HFFc6 (cell line): ENCODE measurements at regions not wholly inside any gene's neighbourhood (a gene's known extent, or its start where the extent isn't known, plus 50 kb on each side); places are given as distances from the start of the nearest gene placed in this dataset.

Source experiments
- DNase-seq: peaks from one replicate; pipeline ENCODE4 v3.0.0-alpha.2; 2018
- H3K27ac Mint-ChIP-seq: 2 replicates; pipeline ENCODE4 v1.8.0; 2020; ENCODE audit warnings: mild to moderate bottlenecking, mixed read lengths
- H3K27me3 Mint-ChIP-seq: 2 replicates; pipeline ENCODE4 v1.8.0; 2021; ENCODE audit warnings: mild to moderate bottlenecking, moderate library complexity, mixed read lengths; ENCODE audit not compliant: insufficient read depth
- H3K36me3 Mint-ChIP-seq: 2 replicates; pipeline ENCODE4 v1.8.0; 2021; ENCODE audit warnings: low read depth, mixed read lengths
- H3K4me1 Mint-ChIP-seq: 2 replicates; pipeline ENCODE4 v1.8.0; 2020; ENCODE audit warnings: low read depth, mixed read lengths
- H3K4me3 Mint-ChIP-seq: 2 replicates; pipeline ENCODE4 v1.8.0; 2020; ENCODE audit warnings: mild to moderate bottlenecking, moderate library complexity, mixed read lengths
- H3K9me3 Mint-ChIP-seq: 2 replicates; pipeline ENCODE4 v1.8.0; 2020; ENCODE audit warnings: mild to moderate bottlenecking, mixed read lengths
- TF ChIP-seq, protein P1 (sequence below): fragments of 200-600 bp; sonication (generic); IDR thresholded peaks from 2 replicates; pipeline ENCODE4 v1.5.0; 2021; ENCODE audit warnings: antibody characterized with exemption, mild to moderate bottlenecking

DNA sequence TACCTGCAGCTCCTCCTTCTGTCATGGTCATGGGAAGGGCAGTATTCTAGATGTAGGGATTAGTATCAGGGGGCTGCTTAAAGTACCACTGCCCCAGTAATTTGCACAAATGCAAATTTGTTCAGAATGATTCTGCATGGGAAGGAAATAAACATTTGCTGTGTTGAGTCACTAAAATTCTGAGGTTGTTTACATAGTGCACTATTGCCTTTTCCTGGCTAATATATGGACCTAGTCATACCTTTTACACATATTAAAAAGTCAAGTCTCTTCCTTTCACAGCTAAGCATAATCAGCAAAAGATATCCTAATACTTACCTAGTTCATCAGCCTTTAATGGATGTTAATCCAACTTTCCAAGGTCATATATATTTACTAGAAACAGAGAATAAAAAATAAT lies 746.4 kb upstream of the NR2F2 start:
- TF ChIP-seq, protein P1, sequence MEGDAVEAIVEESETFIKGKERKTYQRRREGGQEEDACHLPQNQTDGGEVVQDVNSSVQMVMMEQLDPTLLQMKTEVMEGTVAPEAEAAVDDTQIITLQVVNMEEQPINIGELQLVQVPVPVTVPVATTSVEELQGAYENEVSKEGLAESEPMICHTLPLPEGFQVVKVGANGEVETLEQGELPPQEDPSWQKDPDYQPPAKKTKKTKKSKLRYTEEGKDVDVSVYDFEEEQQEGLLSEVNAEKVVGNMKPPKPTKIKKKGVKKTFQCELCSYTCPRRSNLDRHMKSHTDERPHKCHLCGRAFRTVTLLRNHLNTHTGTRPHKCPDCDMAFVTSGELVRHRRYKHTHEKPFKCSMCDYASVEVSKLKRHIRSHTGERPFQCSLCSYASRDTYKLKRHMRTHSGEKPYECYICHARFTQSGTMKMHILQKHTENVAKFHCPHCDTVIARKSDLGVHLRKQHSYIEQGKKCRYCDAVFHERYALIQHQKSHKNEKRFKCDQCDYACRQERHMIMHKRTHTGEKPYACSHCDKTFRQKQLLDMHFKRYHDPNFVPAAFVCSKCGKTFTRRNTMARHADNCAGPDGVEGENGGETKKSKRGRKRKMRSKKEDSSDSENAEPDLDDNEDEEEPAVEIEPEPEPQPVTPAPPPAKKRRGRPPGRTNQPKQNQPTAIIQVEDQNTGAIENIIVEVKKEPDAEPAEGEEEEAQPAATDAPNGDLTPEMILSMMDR, result no peak
- H3K27me3 Mint-ChIP-seq, result no peaks in the 10 kb centered on the region
- no peaks in the 10 kb centered on the region for H3K36me3 Mint-ChIP-seq
- H3K27ac Mint-ChIP-seq, result no peak overlapping the region
- no peak overlapping the region for H3K4me3 Mint-ChIP-seq
- 0 out of 2 replicates have a peak, but pooled peaks cover 4% of the 10 kb centered on the region for H3K4me1 Mint-ChIP-seq
- no peak for DNase-seq
- H3K9me3 Mint-ChIP-seq, result no peaks in the 10 kb centered on the region

DNA sequence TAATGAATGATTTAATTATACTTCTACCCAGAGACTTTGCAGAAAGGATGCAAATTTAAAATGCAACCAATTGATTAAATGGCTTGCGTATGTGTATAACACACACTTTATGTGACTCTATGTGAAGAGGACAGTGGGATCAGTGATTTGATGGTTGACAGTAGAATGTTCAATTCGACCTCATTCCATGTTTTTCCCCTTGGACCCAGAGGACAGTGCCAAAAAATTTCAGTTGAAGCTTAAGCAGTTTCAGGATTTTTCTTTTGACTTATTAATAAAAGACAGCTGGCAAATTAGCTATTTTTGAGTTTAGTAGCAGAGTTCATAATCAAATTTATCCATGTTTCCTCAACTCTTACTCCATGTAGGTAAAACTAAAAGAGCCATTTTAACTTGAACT lies 742.4 kb upstream of the NR2F2 start:
- H3K9me3 Mint-ChIP-seq, result no peaks in the 10 kb centered on the region
- H3K27me3 Mint-ChIP-seq, result no peaks in the 10 kb centered on the region; the same call in 1 of the 2 replicates
- no peak overlapping the region for H3K4me3 Mint-ChIP-seq
- peaks cover 13% of the 10 kb centered on the region for H3K4me1 Mint-ChIP-seq
- no peaks in the 10 kb centered on the region for H3K36me3 Mint-ChIP-seq
- DNase-seq, result no peak
- TF ChIP-seq, protein P1, result no peak
- H3K27ac Mint-ChIP-seq, result no peak overlapping the region

GRCh38 chr15:95590533-95591044 lies 739.9 kb upstream of the NR2F2 start:
- TF ChIP-seq, protein P1, result no peak
- no peaks in the 10 kb centered on the region; the same call in 1 of the 2 replicates for H3K27me3 Mint-ChIP-seq
- no peaks in the 10 kb centered on the region for H3K36me3 Mint-ChIP-seq
- no peak for DNase-seq
- peaks cover 8% of the 10 kb centered on the region for H3K4me1 Mint-ChIP-seq
- no peak overlapping the region for H3K4me3 Mint-ChIP-seq
- H3K27ac Mint-ChIP-seq, result no peak overlapping the region
- H3K9me3 Mint-ChIP-seq, result no peaks in the 10 kb centered on the region

GRCh38 chr15:95591270-95591669 lies 739.2 kb upstream of the NR2F2 start:
- Mint-ChIP-seq H3K4me3 (no peak overlapping the region), H3K9me3 (no peaks in the 10 kb centered on the region), H3K4me1 (peaks cover 8% of the 10 kb centered on the region), H3K27ac (no peak overlapping the region), H3K36me3 (no peaks in the 10 kb centered on the region), H3K27me3 (no peaks in the 10 kb centered on the region; the same call in 1 of the 2 replicates)
- TF ChIP-seq, protein P1, result no peak
- no peak for DNase-seq

DNA sequence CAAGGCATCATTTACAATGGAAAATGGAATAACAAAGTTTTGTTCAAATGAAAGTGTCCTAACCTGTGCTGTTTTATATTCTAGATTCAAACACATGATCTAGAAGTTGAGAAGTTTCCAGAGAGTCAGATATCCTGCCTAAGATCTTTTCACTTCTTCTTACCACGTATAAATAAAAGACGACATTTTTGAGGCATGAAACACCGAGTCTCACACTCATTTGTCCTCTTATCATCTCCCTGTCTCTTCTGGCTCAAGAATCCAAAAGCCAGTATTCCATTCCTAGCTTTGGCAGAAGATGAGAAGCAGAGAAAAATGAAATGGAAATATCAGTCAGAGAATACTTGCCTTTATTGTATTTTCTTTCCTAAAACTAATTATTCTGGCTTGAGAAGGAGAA lies 738.6 kb upstream of the NR2F2 start:
- TF ChIP-seq, protein P1, result no peak
- Mint-ChIP-seq H3K36me3 (no peaks in the 10 kb centered on the region), H3K4me3 (no peak overlapping the region), H3K27me3 (no peaks in the 10 kb centered on the region; the same call in 1 of the 2 replicates), H3K4me1 (peaks cover 8% of the 10 kb centered on the region), H3K27ac (no peak overlapping the region), H3K9me3 (no peaks in the 10 kb centered on the region)
- no peak for DNase-seq

DNA sequence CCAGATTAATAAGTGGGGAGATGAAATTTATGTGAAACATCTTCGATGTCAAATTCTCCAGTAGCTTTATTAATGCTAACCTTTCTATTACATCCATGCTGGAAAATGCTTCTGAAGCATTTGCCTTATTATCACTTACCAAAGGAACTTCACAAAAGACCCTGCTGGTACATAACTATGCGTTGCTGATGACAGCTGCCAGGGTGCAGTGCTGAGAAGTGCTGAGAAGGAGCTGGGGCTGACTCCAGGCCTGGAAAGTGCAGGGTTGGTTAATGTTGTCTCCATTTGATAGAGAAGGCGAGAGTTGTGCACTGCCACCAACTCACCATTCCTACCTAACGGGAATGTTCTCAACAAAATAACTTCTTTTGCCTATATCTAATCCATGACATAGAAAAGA lies 736.0 kb upstream of the NR2F2 start:
- H3K9me3 Mint-ChIP-seq, result no peaks in the 10 kb centered on the region
- H3K4me1 Mint-ChIP-seq, result peaks cover 8% of the 10 kb centered on the region
- H3K36me3 Mint-ChIP-seq, result no peaks in the 10 kb centered on the region
- no peak overlapping the region for H3K4me3 Mint-ChIP-seq
- TF ChIP-seq, protein P1, result no peak
- no peak for DNase-seq
- H3K27ac Mint-ChIP-seq, result no peak overlapping the region
- H3K27me3 Mint-ChIP-seq, result no peaks in the 10 kb centered on the region; the same call in 1 of the 2 replicates
